Osteoblast (primary cell): ENCODE measurements at regions not wholly inside any gene's neighbourhood (a gene's known extent, or its start where the extent isn't known, plus 50 kb on each side); places are given as distances from the start of the nearest gene placed in this dataset.

Experiments
- DNase-seq: peaks from one replicate; pipeline ENCODE4 v3.0.0; 2011; ENCODE audit warnings: low spot score, mixed read lengths; ENCODE audit not compliant: insufficient read length; ENCODE audit errors: missing footprints
- H2AFZ ChIP-seq: 2 replicates; pipeline ENCODE4 v1.6.0; 2011; ENCODE audit warnings: mild to moderate bottlenecking, low read length
- H3K27ac ChIP-seq: 2 replicates; pipeline ENCODE4 v1.5.1; 2011; ENCODE audit warnings: mild to moderate bottlenecking, low read depth, low read length, moderate library complexity
- H3K27me3 ChIP-seq: 2 replicates; pipeline ENCODE4 v1.6.0; 2012; ENCODE audit warnings: mild to moderate bottlenecking, control low read depth, inconsistent platforms, low read length, moderate library complexity; ENCODE audit not compliant: insufficient read depth
- H3K36me3 ChIP-seq: 2 replicates; pipeline ENCODE4 v1.5.1; 2011; ENCODE audit warnings: mild to moderate bottlenecking, low read length, control low read depth, moderate library complexity; ENCODE audit not compliant: insufficient read depth
- H3K4me1 ChIP-seq: 2 replicates; pipeline ENCODE4 v1.5.1; 2011; ENCODE audit warnings: mild to moderate bottlenecking, low read length, control low read depth, moderate library complexity; ENCODE audit not compliant: insufficient read depth
- H3K4me2 ChIP-seq: 2 replicates; pipeline ENCODE4 v1.6.0; 2011; ENCODE audit warnings: mild to moderate bottlenecking, low read length; ENCODE audit not compliant: insufficient read depth
- H3K4me3 ChIP-seq: fragments of 200-600 bp; sonication (generic); 3 replicates; pipeline ENCODE4 v1.5.1; 2012; ENCODE audit warnings: mild to moderate bottlenecking, low read length, inconsistent platforms; ENCODE audit not compliant: insufficient read depth
- H3K79me2 ChIP-seq: 2 replicates; pipeline ENCODE4 v1.6.0; 2012; ENCODE audit warnings: mild to moderate bottlenecking, low read length, control low read depth, inconsistent platforms; ENCODE audit not compliant: insufficient read depth
- H3K9me3 ChIP-seq: 2 replicates; pipeline ENCODE4 v1.5.1; 2011; ENCODE audit warnings: low read depth, low read length, control low read depth
- H4K20me1 ChIP-seq: 2 replicates; pipeline ENCODE4 v1.6.0; 2012; ENCODE audit warnings: mild to moderate bottlenecking, low read length, control low read depth; ENCODE audit not compliant: insufficient read depth
- TF ChIP-seq, protein P1 (sequence below): IDR thresholded peaks from 2 replicates; pipeline ENCODE4 v1.5.1; 2011; ENCODE audit warnings: mild to moderate bottlenecking, low read depth, low read length, moderate library complexity; ENCODE audit errors: extremely low read depth

DNA sequence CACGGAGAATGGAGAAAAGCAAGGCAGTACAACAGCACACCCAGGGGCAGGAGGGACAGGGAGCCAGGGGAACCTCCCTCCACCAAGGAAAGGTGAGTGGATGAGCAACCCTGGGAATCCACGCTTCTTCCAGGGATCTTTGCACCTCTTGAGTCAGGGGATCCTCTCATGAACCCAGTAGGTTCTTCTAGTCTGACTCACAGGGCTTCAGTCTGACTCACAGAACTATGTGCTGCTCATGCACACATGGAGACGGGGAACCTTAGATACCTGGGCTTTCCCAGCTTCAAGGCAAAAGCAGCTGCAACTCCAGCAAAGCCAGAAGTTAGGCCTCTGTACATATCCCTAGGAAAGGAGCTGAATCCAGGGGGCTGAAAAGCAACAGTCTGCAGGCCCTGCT lies 1021.4 kb upstream of the TENM4 start:
- Histone ChIP-seq H3K4me2 (no peak overlapping the region), H3K27ac (no peak overlapping the region), H3K4me1 (no peaks in the 10 kb centered on the region), H3K27me3 (no peaks in the 10 kb centered on the region), H3K36me3 (no peaks in the 10 kb centered on the region), H2AFZ (no peak overlapping the region), H3K4me3 (no peak overlapping the region), H3K79me2 (no peaks in the 10 kb centered on the region), H4K20me1 (no peaks in the 10 kb centered on the region), H3K9me3 (peaks cover 3% of the 10 kb centered on the region)
- no peak for DNase-seq
- TF ChIP-seq, protein P1, sequence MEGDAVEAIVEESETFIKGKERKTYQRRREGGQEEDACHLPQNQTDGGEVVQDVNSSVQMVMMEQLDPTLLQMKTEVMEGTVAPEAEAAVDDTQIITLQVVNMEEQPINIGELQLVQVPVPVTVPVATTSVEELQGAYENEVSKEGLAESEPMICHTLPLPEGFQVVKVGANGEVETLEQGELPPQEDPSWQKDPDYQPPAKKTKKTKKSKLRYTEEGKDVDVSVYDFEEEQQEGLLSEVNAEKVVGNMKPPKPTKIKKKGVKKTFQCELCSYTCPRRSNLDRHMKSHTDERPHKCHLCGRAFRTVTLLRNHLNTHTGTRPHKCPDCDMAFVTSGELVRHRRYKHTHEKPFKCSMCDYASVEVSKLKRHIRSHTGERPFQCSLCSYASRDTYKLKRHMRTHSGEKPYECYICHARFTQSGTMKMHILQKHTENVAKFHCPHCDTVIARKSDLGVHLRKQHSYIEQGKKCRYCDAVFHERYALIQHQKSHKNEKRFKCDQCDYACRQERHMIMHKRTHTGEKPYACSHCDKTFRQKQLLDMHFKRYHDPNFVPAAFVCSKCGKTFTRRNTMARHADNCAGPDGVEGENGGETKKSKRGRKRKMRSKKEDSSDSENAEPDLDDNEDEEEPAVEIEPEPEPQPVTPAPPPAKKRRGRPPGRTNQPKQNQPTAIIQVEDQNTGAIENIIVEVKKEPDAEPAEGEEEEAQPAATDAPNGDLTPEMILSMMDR, result no peak

DNA sequence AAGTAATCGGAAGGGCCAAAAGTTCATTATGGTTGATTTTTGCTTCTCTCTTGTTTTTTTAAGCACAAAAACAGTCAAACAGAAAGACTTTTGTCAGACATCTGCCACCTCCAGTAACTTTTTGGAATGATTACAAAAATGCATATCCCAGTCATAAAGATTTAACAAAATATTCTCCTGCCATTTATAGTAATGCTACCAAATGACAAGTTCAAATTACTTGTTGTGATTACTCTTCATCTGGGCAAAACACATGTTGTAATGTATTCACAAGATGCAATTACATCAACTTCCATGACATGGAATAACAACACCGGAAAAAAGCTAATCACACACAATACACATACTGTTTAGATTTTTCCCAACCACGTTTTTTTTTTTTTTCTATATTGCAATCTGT lies 1017.5 kb upstream of the TENM4 start:
- H3K79me2 ChIP-seq, result no peaks in the 10 kb centered on the region
- DNase-seq, result no peak
- TF ChIP-seq, protein P1, result no peak
- H3K4me2 ChIP-seq, result no peak overlapping the region
- H3K27me3 ChIP-seq, result no peaks in the 10 kb centered on the region
- no peaks in the 10 kb centered on the region for H4K20me1 ChIP-seq
- H3K27ac ChIP-seq, result no peak overlapping the region
- no peak overlapping the region for H2AFZ ChIP-seq
- H3K4me1 ChIP-seq, result no peaks in the 10 kb centered on the region
- peaks cover 3% of the 10 kb centered on the region for H3K9me3 ChIP-seq
- no peak overlapping the region for H3K4me3 ChIP-seq
- H3K36me3 ChIP-seq, result no peaks in the 10 kb centered on the region

DNA sequence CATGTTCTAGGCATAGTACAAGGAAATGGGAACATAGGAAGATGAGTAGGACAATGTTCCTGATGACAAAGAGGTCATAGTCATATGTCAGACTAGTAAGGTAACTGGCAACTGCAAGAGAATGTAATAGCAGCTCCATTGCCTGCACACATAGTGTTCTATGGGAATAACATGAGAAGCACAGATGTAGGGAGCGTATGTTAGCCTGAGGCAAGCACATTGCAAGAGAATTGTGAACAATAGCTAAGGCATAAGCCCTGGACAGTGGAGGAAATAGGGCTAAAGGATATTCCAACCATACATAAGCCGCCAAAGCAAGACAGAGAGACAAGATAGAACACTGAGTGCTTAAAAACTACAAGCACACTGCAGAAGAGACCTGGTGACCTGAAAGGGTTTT lies 1017.0 kb upstream of the TENM4 start:
- Histone ChIP-seq H3K4me2 (no peak overlapping the region), H3K79me2 (no peaks in the 10 kb centered on the region), H3K27me3 (no peaks in the 10 kb centered on the region), H3K4me3 (no peak overlapping the region), H3K27ac (no peak overlapping the region), H3K9me3 (peaks cover 3% of the 10 kb centered on the region), H4K20me1 (no peaks in the 10 kb centered on the region), H3K36me3 (no peaks in the 10 kb centered on the region), H3K4me1 (no peaks in the 10 kb centered on the region), H2AFZ (no peak overlapping the region)
- TF ChIP-seq, protein P1, result no peak
- DNase-seq, result no peak

DNA sequence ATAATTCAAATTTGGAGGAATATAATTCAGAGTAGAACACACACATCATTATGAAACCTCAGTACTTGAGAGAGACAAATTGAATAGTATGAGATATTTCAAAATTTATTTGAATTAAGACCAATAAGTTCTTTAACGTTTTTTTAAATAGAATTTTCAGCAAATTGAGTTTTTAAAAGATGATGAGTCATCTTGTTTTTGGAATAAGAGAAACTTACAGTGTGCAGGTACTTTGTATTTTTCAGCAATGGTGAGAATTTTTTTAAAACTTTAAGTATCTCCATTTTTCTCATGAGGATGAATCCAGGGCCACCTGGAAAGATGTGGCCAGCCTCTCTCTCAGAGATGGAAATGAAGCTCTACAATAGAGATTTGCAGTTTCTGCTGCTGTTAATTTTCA lies 1015.0 kb upstream of the TENM4 start:
- TF ChIP-seq, protein P1, result no peak
- DNase-seq, result no peak
- Histone ChIP-seq H3K27ac (no peak overlapping the region), H3K36me3 (no peaks in the 10 kb centered on the region), H2AFZ (no peak overlapping the region), H3K4me3 (no peak overlapping the region), H3K4me1 (no peaks in the 10 kb centered on the region), H3K27me3 (no peaks in the 10 kb centered on the region), H3K4me2 (no peak overlapping the region), H3K9me3 (no peaks in the 10 kb centered on the region), H4K20me1 (no peaks in the 10 kb centered on the region), H3K79me2 (no peaks in the 10 kb centered on the region)
